Panc1 (cell line): ENCODE measurements at regions not wholly inside any gene's neighbourhood (a gene's known extent, or its start where the extent isn't known, plus 50 kb on each side); places are given as distances from the start of the nearest gene placed in this dataset.
"Not testable (repeated sequence)": the region's sequence is repeated elsewhere in the genome, so short reads cannot be mapped to it uniquely, and the experiment has no call there.

ENCODE experiments used
- ATAC-seq: fragments of 200-7000 bp; cut with Tn5 transposase; 2 replicates; pipeline ENCODE4 v1.9.1; 2020; ENCODE audit warnings: mild to moderate bottlenecking, moderate library complexity
- BruUV-seq: library from RNA; stranded (reverse); fragments of 400-500 nt; replicated peaks from 2 replicates; lab custom pipeline; 2021; lab: Mats Ljungman, UMichigan
- CTCF ChIA-PET: fragments of 300-600 bp; sonication (Branson Sonifier 250); formaldehyde crosslinking; loops from one replicate; lab custom pipeline; 2022; ENCODE audit warnings: antibody characterized with exemption; lab: Charles Lee
- POLR2A ChIA-PET: fragments of 300-600 bp; sonication (Branson Sonifier 250); formaldehyde crosslinking; loops from one replicate; lab custom pipeline; 2022; ENCODE audit warnings: antibody characterized with exemption; lab: Charles Lee
- DNase-seq: peaks from one replicate; pipeline ENCODE4 v3.0.0-alpha.2; 2010; ENCODE audit warnings: low read depth, low spot score
- H3K27ac ChIP-seq: 2 replicates; pipeline ENCODE4 v1.5.1; 2011; ENCODE audit warnings: mild to moderate bottlenecking, low read length, inconsistent platforms
- H3K27me3 ChIP-seq: fragments of 200-500 bp; sonication (Bioruptor generic); 2 replicates; pipeline ENCODE4 v1.6.0; 2014; ENCODE audit warnings: low read length, inconsistent platforms; ENCODE audit not compliant: control insufficient read depth, insufficient read depth
- H3K36me3 ChIP-seq: fragments of 200-500 bp; sonication (Bioruptor generic); 2 replicates; pipeline ENCODE4 v1.5.1; 2014; ENCODE audit warnings: inconsistent platforms, mild to moderate bottlenecking, low read length, moderate library complexity; ENCODE audit not compliant: control insufficient read depth, insufficient read depth
- H3K4me1 ChIP-seq: 2 replicates; pipeline ENCODE4 v1.5.1; 2011; ENCODE audit warnings: inconsistent platforms, mild to moderate bottlenecking, low read length, moderate library complexity; ENCODE audit not compliant: control insufficient read depth, insufficient read depth
- H3K4me3 ChIP-seq, 2 experiments: 2 replicates each; pipeline ENCODE4 v1.5.1; 2011 to 2012; ENCODE audit warnings: low read depth in 2 of 2, low read length in 2 of 2, mild to moderate bottlenecking in 2 of 2, inconsistent platforms in 1 of 2, moderate library complexity in 1 of 2
- H3K9me3 ChIP-seq: fragments of 200-500 bp; sonication (Bioruptor generic); 2 replicates; pipeline ENCODE4 v1.5.1; 2014; ENCODE audit warnings: low read depth, mild to moderate bottlenecking, inconsistent platforms, low read length, moderate library complexity; ENCODE audit not compliant: control insufficient read depth, insufficient read depth
- POLR2AphosphoS5 ChIP-seq: IDR thresholded peaks from 2 replicates; pipeline ENCODE4 v1.6.1; 2012; ENCODE audit warnings: mild to moderate bottlenecking, low read depth, low read length, moderate library complexity
- SIN3A ChIP-seq: IDR thresholded peaks from 2 replicates; pipeline ENCODE4 v1.6.1; 2012; ENCODE audit warnings: low read depth, mild to moderate bottlenecking, low read length, moderate library complexity, borderline replicate concordance; ENCODE audit not compliant: insufficient read depth
- TCF7L2 ChIP-seq: IDR thresholded peaks from 2 replicates; pipeline ENCODE4 v1.6.1; 2011; ENCODE audit warnings: mild to moderate bottlenecking, low read depth, low read length, inconsistent platforms
- in situ Hi-C: cut with HindIII; loops from 2 replicates; pipeline ENCODE4 v1.10.0; 2016; ENCODE audit warnings: low sequenced_read_pairs, low pct_unique_long_range_greater_than_20kb
- intact Hi-C: fragments of 100-400 bp; cut with micrococcal nuclease; formaldehyde crosslinking; loops from one replicate; pipeline ENCODE4 v1.10.0; 2022; ENCODE audit not compliant: unreplicated experiment
- TF ChIP-seq, protein P1 (sequence below): fragments of 450-650 bp; IDR thresholded peaks from 2 replicates; pipeline ENCODE4 v1.5.1; 2017; ENCODE audit warnings: mild to moderate bottlenecking
- TF ChIP-seq, protein P2 (sequence below), 2 experiments: IDR thresholded peaks; 2 replicates each; pipeline ENCODE4 v1.6.1; 2011 to 2012; ENCODE audit warnings: low read depth in 2 of 2, control low read depth in 1 of 2, low read length in 1 of 2, mild to moderate bottlenecking in 1 of 2, moderate library complexity in 1 of 2; ENCODE audit not compliant: insufficient read depth in 1 of 2

DNA sequence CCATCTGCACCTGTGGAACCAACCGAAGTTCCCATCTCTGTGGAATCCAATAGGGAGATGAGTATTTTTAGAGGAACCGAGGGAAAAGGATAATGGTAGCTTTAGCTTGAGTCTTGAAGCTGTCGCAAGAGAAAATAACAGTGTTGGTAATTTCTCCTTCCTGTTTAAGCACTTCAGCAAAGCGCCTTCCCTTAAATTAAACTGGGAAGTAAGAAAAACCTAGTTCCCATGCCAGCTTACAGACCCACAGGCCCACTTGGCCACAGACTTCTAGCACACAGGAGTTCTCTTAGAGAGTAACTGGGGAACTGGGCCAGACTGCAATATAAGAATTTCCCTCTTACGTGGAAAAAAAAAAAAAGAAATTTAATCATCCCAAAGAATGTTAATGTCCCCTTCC, 223.8 kb downstream of the EFCAB11 start:
- ChIA-PET POLR2A (no interaction called here), CTCF (no interaction called here)
- Histone ChIP-seq H3K36me3 (no peaks in the 10 kb centered on the region), H3K9me3 (no peaks in the 10 kb centered on the region), H3K4me3 (no peak overlapping the region), H3K4me1 (no peaks in the 10 kb centered on the region), H3K27ac (no peak overlapping the region), H3K27me3 (no peaks in the 10 kb centered on the region)
- TF ChIP-seq, protein P1, sequence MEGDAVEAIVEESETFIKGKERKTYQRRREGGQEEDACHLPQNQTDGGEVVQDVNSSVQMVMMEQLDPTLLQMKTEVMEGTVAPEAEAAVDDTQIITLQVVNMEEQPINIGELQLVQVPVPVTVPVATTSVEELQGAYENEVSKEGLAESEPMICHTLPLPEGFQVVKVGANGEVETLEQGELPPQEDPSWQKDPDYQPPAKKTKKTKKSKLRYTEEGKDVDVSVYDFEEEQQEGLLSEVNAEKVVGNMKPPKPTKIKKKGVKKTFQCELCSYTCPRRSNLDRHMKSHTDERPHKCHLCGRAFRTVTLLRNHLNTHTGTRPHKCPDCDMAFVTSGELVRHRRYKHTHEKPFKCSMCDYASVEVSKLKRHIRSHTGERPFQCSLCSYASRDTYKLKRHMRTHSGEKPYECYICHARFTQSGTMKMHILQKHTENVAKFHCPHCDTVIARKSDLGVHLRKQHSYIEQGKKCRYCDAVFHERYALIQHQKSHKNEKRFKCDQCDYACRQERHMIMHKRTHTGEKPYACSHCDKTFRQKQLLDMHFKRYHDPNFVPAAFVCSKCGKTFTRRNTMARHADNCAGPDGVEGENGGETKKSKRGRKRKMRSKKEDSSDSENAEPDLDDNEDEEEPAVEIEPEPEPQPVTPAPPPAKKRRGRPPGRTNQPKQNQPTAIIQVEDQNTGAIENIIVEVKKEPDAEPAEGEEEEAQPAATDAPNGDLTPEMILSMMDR = no peak
- TF ChIP-seq, protein P2, sequence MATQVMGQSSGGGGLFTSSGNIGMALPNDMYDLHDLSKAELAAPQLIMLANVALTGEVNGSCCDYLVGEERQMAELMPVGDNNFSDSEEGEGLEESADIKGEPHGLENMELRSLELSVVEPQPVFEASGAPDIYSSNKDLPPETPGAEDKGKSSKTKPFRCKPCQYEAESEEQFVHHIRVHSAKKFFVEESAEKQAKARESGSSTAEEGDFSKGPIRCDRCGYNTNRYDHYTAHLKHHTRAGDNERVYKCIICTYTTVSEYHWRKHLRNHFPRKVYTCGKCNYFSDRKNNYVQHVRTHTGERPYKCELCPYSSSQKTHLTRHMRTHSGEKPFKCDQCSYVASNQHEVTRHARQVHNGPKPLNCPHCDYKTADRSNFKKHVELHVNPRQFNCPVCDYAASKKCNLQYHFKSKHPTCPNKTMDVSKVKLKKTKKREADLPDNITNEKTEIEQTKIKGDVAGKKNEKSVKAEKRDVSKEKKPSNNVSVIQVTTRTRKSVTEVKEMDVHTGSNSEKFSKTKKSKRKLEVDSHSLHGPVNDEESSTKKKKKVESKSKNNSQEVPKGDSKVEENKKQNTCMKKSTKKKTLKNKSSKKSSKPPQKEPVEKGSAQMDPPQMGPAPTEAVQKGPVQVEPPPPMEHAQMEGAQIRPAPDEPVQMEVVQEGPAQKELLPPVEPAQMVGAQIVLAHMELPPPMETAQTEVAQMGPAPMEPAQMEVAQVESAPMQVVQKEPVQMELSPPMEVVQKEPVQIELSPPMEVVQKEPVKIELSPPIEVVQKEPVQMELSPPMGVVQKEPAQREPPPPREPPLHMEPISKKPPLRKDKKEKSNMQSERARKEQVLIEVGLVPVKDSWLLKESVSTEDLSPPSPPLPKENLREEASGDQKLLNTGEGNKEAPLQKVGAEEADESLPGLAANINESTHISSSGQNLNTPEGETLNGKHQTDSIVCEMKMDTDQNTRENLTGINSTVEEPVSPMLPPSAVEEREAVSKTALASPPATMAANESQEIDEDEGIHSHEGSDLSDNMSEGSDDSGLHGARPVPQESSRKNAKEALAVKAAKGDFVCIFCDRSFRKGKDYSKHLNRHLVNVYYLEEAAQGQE (IDR thresholded peaks at IDR 0.05; ENCODE audit: insufficient read depth in 1 of 2, low read depth in 2 of 2, low read length in 1 of 2) = no peak
- TF ChIP-seq TCF7L2 (no peak), SIN3A (no peak), POLR2AphosphoS5 (no peak)
- intact Hi-C loops (no loop called here), in situ Hi-C loops (no loop called here)
- DNase-seq (no peak), ATAC-seq (no peak)
- BruUV-seq = no TSS peak

DNA sequence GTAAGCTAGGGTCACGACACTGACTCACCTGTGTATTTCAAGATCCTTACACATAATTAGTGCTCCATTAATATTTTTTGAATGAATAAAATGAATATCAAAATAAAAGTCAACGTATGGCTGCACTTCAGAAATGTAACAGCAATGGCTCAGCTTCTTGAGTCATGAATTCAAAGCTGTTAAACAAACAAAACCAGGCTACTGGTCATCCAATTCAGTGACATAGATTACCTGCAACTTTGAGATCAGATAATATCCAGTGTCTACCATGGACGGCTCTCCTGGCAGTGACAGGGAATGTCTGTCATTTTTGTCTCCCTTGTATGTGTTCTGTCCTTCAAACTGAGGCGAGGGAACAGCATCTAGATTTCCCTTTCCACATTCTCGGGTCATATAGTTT, 225.6 kb downstream of the EFCAB11 start:
- Histone ChIP-seq H3K27me3 (no peaks in the 10 kb centered on the region), H3K4me1 (no peaks in the 10 kb centered on the region), H3K27ac (no peak overlapping the region), H3K9me3 (no peaks in the 10 kb centered on the region), H3K4me3 (no peak overlapping the region), H3K36me3 (no peaks in the 10 kb centered on the region)
- ATAC-seq (no peak), DNase-seq (no peak)
- BruUV-seq = no TSS peak
- POLR2A ChIA-PET = no interaction called here
- in situ Hi-C loops (no loop called here), intact Hi-C loops (no loop called here)
- CTCF ChIA-PET = no interaction called here
- TF ChIP-seq TCF7L2 = no peak
- TF ChIP-seq, protein P2 (IDR thresholded peaks at IDR 0.05; ENCODE audit: insufficient read depth in 1 of 2, low read depth in 2 of 2, low read length in 1 of 2) = no peak
- TF ChIP-seq, protein P1 = no peak
- TF ChIP-seq POLR2AphosphoS5 = no peak
- TF ChIP-seq SIN3A = no peak

DNA sequence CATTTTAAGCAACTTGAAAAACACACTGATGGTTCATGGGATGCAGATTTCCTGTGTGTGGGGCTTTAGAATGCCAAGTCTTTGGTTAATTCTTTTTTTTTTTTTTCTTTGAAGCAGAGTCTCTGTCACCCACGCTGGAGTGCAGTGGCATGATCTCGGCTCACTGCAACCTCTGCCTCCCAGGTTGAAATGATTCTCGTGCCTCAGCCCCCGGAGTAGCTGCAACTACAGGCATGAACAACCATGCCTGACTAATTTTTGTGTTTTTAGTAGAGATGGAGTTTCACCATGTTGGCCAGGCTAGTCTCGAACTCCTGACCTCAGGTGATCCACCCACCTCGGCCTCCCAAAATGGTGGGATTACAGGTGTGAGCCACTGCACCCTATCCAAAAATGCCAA, 228.3 kb downstream of the EFCAB11 start:
- in situ Hi-C loops, H3K27ac ChIP-seq, BruUV-seq, intact Hi-C loops, H3K9me3 ChIP-seq, H3K4me3 ChIP-seq, POLR2A ChIA-PET, DNase-seq, CTCF ChIA-PET, H3K27me3 ChIP-seq, H3K4me1 ChIP-seq, ATAC-seq, H3K36me3 ChIP-seq: not testable (repeated sequence)
